ELF-1 (cell line): ENCODE measurements at regions not wholly inside any gene's neighbourhood (a gene's known extent, or its start where the extent isn't known, plus 50 kb on each side); places are given as distances from the start of the nearest gene placed in this dataset.

ENCODE experiments used
- DNase-seq: peaks from one replicate; pipeline ENCODE4 v3.0.0-alpha.2; 2016; ENCODE audit warnings: low read depth, low spot score

- no peak for DNase-seq
Observed at GRCh38 chr1:222040955-222041354, 299.1 kb upstream of the DUSP10 start.

- no peak for DNase-seq
Observed at GRCh38 chr1:222040121-222040805, 298.4 kb upstream of the DUSP10 start.

GRCh38 chr1:222038971-222039370 is 297.1 kb upstream of the DUSP10 start:
- no peak for DNase-seq

GRCh38 chr1:222037720-222038119 is 295.8 kb upstream of the DUSP10 start:
- no peak for DNase-seq

- DNase-seq, result no peak
Observed at GRCh38 chr1:222034790-222035189, 292.9 kb upstream of the DUSP10 start.

GRCh38 chr1:222033450-222033849 is 291.6 kb upstream of the DUSP10 start:
- no peak for DNase-seq

- DNase-seq, result no peak
Observed at GRCh38 chr1:222031318-222031717, 289.4 kb upstream of the DUSP10 start.

GRCh38 chr1:222028676-222029075 is 286.8 kb upstream of the DUSP10 start:
- no peak for DNase-seq

- DNase-seq, result no peak
Observed at GRCh38 chr1:222028116-222028515, 286.2 kb upstream of the DUSP10 start.

GRCh38 chr1:222026280-222026679 is 284.4 kb upstream of the DUSP10 start:
- DNase-seq, result no peak

- DNase-seq, result no peak
Observed at GRCh38 chr1:222023025-222023424, 281.1 kb upstream of the DUSP10 start.

- no peak for DNase-seq
Observed at GRCh38 chr1:222021129-222021528, 279.2 kb upstream of the DUSP10 start.

- DNase-seq, result no peak
Observed at GRCh38 chr1:222020553-222020952, 278.7 kb upstream of the DUSP10 start.

GRCh38 chr1:222019029-222019428 is 277.1 kb upstream of the DUSP10 start:
- DNase-seq, result no peak

- DNase-seq, result no peak
Observed at GRCh38 chr1:222018041-222018440, 276.2 kb upstream of the DUSP10 start.

- no peak for DNase-seq
Observed at GRCh38 chr1:222015686-222016085, 273.8 kb upstream of the DUSP10 start.

GRCh38 chr1:222014001-222014400 is 272.1 kb upstream of the DUSP10 start:
- DNase-seq, result no peak

GRCh38 chr1:222012816-222013215 is 270.9 kb upstream of the DUSP10 start:
- no peak for DNase-seq

GRCh38 chr1:222010306-222010705 is 268.4 kb upstream of the DUSP10 start:
- DNase-seq, result no peak

- no peak for DNase-seq
Observed at GRCh38 chr1:222009105-222009730, 267.3 kb upstream of the DUSP10 start.

GRCh38 chr1:222006715-222007114 is 264.8 kb upstream of the DUSP10 start:
- no peak for DNase-seq

GRCh38 chr1:222004784-222005183 is 262.9 kb upstream of the DUSP10 start:
- no peak for DNase-seq

GRCh38 chr1:222004034-222004433 is 262.1 kb upstream of the DUSP10 start:
- no peak for DNase-seq

- no peak for DNase-seq
Observed at GRCh38 chr1:222002503-222002902, 260.6 kb upstream of the DUSP10 start.
